Suprapubic skin (tissue), 4 donors: ENCODE measurements at regions not wholly inside any gene's neighbourhood (a gene's known extent, or its start where the extent isn't known, plus 50 kb on each side); places are given as distances from the start of the nearest gene placed in this dataset.

Experiments used
- DNase-seq, 2 donors: peaks; one replicate each; pipeline ENCODE4 v3.0.0-alpha.2; 2019; ENCODE audit warnings: low spot score in 2 of 2
- H3K27ac ChIP-seq: fragments of 200-600 bp; sonication (generic); one replicate; pipeline ENCODE4 v1.5.1; 2019
- H3K27me3 ChIP-seq: fragments of 200-600 bp; sonication (generic); one replicate; pipeline ENCODE4 v1.5.1; 2019
- H3K36me3 ChIP-seq: fragments of 200-600 bp; sonication (generic); one replicate; pipeline ENCODE4 v1.5.1; 2019
- H3K4me1 ChIP-seq: fragments of 200-600 bp; sonication (generic); one replicate; pipeline ENCODE4 v1.5.1; 2019
- H3K4me3 ChIP-seq: fragments of 200-600 bp; sonication (generic); one replicate; pipeline ENCODE4 v1.5.1; 2019; ENCODE audit warnings: mild to moderate bottlenecking
- H3K9me3 ChIP-seq: fragments of 200-600 bp; sonication (generic); one replicate; pipeline ENCODE4 v1.5.1; 2019
- EP300 ChIP-seq: sonication (generic); formaldehyde crosslinking; IDR thresholded peaks from one replicate; pipeline ENCODE4 v1.6.1; 2017; ENCODE audit warnings: antibody characterized with exemption
- POLR2A ChIP-seq, 2 donors: fragments of 450-650 bp; IDR thresholded peaks; one replicate each; pipeline ENCODE4 v1.6.1; 2017; ENCODE audit warnings: antibody characterized with exemption in 2 of 2, mild to moderate bottlenecking in 2 of 2, moderate library complexity in 2 of 2
- POLR2AphosphoS5 ChIP-seq, 3 donors: sonication (generic); formaldehyde crosslinking; IDR thresholded peaks; one replicate each; pipeline ENCODE4 v1.6.1; 2017; ENCODE audit warnings: antibody characterized with exemption in 3 of 3
- WGBS: methylation state at CpG from one replicate; pipeline ENCODE4 v1.1.5; 2018; 5-methylcytosine and 5-hydroxymethylcytosine counted together
- TF ChIP-seq, protein P1 (sequence below), 2 donors: fragments of 200-600 bp in 1 of 2; fragments of 450-650 bp in 1 of 2; sonication (generic) in 1 of 2; IDR thresholded peaks; one replicate each; pipeline ENCODE4 v1.5.1; 2016 to 2019; ENCODE audit warnings: antibody characterized with exemption in 2 of 2, mild to moderate bottlenecking in 1 of 2, moderate library complexity in 1 of 2

DNA sequence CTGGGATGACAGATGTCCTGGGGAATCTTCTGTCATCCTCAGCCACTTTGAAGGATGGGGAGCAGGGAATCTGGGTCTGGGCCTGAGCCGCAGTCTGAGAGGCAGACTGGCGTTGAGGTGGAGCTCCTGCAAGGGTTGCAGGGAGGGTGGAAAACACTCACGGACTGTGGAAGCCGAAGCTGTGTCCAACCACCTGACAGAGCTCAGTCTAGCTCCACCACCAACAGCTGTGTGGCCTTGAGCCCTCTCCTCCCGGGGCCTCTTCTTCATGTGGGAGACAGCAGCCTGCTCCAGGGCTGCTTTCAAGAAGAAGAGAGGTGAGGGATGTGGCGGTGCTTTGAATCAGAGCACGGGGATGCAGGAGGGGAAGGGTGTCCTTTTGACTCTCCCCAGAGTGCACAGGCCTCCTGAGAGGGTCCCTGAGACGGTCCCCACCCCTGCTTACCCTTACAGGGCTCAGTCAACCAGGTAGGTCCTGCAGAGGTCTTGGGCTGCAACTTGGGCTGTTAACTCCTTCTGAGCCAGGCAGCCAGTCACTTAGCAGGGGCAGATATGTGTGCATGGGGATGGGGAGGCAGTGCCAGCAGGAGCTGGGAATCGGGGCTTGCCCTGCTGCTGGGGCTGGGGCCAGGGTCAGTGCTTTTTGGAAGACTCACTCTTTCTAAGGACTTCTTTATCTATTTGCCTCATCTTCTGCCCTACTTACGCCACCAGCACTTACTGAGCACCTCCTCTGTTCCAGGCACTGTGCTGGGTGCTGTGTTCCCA is 216.3 kb downstream of the PTPRU start:
- WGBS: 77% methylated on average over 10 of the region's 10 CpGs
- Histone ChIP-seq H3K27me3 (peaks cover 8% of the 10 kb centered on the region), H3K36me3 (no peaks in the 10 kb centered on the region), H3K4me3 (no peak overlapping the region), H3K27ac (no peak overlapping the region), H3K4me1 (no peaks in the 10 kb centered on the region), H3K9me3 (no peaks in the 10 kb centered on the region)
- peak in 1 of 2 donors; percentile 47 for DNase-seq
- no peak for TF ChIP-seq POLR2AphosphoS5 (IDR thresholded peaks at IDR 0.05)
- no peak for TF ChIP-seq POLR2A (IDR thresholded peaks at IDR 0.05)
- TF ChIP-seq, protein P1, sequence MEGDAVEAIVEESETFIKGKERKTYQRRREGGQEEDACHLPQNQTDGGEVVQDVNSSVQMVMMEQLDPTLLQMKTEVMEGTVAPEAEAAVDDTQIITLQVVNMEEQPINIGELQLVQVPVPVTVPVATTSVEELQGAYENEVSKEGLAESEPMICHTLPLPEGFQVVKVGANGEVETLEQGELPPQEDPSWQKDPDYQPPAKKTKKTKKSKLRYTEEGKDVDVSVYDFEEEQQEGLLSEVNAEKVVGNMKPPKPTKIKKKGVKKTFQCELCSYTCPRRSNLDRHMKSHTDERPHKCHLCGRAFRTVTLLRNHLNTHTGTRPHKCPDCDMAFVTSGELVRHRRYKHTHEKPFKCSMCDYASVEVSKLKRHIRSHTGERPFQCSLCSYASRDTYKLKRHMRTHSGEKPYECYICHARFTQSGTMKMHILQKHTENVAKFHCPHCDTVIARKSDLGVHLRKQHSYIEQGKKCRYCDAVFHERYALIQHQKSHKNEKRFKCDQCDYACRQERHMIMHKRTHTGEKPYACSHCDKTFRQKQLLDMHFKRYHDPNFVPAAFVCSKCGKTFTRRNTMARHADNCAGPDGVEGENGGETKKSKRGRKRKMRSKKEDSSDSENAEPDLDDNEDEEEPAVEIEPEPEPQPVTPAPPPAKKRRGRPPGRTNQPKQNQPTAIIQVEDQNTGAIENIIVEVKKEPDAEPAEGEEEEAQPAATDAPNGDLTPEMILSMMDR (IDR thresholded peaks at IDR 0.05): no peak
- TF ChIP-seq EP300: no peak

DNA sequence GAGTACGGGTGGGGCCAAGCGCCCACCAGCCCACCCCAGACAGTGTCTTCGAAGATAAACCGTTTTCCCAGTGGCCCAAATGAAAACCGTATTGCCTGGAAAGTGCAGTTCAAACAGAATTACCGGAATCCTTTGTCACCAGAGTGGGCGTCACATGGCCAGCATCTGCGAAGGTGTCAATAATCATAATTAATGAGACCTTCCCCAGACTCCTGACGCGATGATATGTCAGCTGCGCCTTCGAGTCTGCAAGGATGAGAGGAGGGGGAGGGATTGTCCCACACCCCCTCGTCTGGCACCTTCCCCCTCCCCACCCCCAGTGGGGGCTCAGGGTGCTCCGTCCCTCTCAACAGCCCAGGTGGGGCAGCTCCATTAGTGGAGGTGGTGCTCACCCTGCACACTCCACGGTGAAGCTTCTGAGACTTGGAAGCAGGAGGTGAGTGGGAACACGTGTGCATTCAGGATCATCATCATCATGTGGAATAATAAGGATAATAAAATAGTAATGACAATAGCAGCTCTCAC is 215.1 kb downstream of the PTPRU start:
- Histone ChIP-seq H3K9me3 (no peaks in the 10 kb centered on the region), H3K27me3 (peaks cover 6% of the 10 kb centered on the region), H3K4me1 (no peaks in the 10 kb centered on the region), H3K36me3 (no peaks in the 10 kb centered on the region), H3K27ac (no peak overlapping the region), H3K4me3 (no peak overlapping the region)
- TF ChIP-seq EP300 (no peak), POLR2A (IDR thresholded peaks at IDR 0.05) (no peak), POLR2AphosphoS5 (IDR thresholded peaks at IDR 0.05) (no peak)
- TF ChIP-seq, protein P1 (IDR thresholded peaks at IDR 0.05): no peak
- no peak for DNase-seq
- 69% methylated on average over 14 of the region's 16 CpGs for WGBS

DNA sequence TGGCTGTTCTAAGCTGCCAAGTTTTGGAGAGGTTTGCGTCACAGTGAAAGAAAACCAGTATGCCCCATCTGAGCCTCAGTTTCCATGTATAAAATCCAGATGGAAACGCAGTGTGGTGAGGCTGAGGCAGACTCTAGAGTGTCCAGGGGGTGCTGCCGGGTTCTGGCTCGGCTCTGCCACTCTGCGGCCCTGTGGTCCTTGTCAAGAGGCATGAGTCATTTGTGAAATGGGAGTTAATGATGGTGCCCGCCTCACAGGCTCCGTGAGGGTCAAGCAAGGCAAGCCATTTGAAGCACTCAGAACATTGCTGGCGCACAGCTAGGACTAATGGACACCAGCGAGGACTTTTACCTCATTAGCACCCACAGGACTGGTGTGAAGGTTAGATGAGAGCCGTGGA is 214.3 kb downstream of the PTPRU start:
- no peaks in the 10 kb centered on the region for H3K9me3 ChIP-seq
- H3K4me3 ChIP-seq: no peak overlapping the region
- H3K36me3 ChIP-seq: no peaks in the 10 kb centered on the region
- no peak for DNase-seq
- 87% methylated on average over 8 of the region's 10 CpGs for WGBS
- H3K4me1 ChIP-seq: no peaks in the 10 kb centered on the region
- TF ChIP-seq POLR2AphosphoS5 (IDR thresholded peaks at IDR 0.05) (no peak), POLR2A (IDR thresholded peaks at IDR 0.05) (no peak), EP300 (no peak)
- TF ChIP-seq, protein P1 (IDR thresholded peaks at IDR 0.05): no peak
- no peak overlapping the region for H3K27ac ChIP-seq
- peaks cover 12% of the 10 kb centered on the region for H3K27me3 ChIP-seq

DNA sequence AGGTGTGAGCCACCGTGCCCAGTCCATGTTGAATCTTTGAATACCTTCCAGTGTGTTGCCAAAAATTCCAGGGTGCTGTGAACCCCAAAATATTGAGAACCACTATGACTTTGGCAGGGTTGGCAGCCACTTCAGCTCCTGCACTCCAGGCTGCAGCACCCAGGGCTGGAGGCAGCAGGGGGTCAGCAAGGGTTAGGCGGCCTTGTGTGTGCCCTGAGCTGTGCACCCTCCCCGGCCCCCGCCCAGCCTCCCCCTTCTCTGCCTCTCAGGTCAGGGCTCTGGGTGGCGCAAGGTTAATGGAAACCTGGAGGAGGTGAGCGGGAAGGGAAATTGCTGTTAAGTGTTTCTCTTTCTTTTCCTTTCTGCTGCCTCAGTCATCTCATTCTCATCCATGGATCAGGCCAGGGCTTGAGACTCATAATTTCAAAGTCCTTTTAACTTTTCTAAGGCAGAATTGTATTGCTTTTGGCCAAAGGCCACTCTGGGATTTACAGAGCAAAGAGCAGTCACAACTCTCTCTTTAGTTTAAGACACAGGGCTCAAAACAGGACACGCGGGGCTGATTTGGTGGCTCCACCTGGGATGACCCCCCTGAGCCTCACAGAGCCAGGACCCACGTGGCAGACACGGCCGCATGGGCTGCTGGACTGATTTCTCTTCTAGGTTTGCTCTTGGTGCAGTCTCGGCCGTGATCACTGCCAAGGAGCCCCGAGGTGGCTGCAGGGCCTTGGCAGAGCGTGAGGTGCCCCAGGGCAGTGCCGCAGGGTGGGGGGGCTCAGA is 212.3 kb downstream of the PTPRU start:
- Histone ChIP-seq H3K27me3 (peaks cover 32% of the 10 kb centered on the region), H3K4me1 (no peaks in the 10 kb centered on the region), H3K4me3 (no peak overlapping the region), H3K27ac (no peak overlapping the region), H3K36me3 (no peaks in the 10 kb centered on the region), H3K9me3 (no peaks in the 10 kb centered on the region)
- TF ChIP-seq, protein P1 (IDR thresholded peaks at IDR 0.05): no peak
- TF ChIP-seq POLR2AphosphoS5 (IDR thresholded peaks at IDR 0.05): no peak
- no peak for TF ChIP-seq EP300
- no peak for TF ChIP-seq POLR2A (IDR thresholded peaks at IDR 0.05)
- WGBS: 81% methylated on average over 16 of the region's 16 CpGs
- DNase-seq: no peak

DNA sequence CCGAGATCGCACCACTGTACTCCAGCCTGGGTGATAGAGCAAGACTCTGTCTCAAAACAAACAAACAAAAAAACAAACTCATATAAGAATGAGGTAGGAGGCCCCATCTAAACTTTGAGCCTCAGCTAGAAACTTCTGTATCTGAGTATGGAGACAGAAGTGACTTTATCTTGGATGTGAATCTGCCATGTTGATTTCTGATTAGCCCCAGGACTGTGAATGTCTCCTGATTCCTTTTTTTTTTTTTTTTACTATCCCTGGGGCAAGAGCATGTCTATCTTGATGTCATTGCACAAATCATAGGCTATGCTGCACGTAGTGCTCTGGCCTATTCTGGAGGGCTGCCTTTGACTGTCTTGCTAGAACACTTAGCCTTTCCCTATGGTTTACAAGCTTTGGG is 211.0 kb downstream of the PTPRU start:
- no peak for DNase-seq
- no peak overlapping the region for H3K27ac ChIP-seq
- TF ChIP-seq POLR2AphosphoS5 (IDR thresholded peaks at IDR 0.05) (no peak), EP300 (no peak), POLR2A (IDR thresholded peaks at IDR 0.05) (no peak)
- TF ChIP-seq, protein P1 (IDR thresholded peaks at IDR 0.05): no peak
- peaks cover 43% of the 10 kb centered on the region for H3K27me3 ChIP-seq
- WGBS: 87% methylated on average over 3 of the region's 3 CpGs
- no peak overlapping the region for H3K4me3 ChIP-seq
- H3K9me3 ChIP-seq: no peaks in the 10 kb centered on the region
- H3K4me1 ChIP-seq: no peaks in the 10 kb centered on the region
- H3K36me3 ChIP-seq: no peaks in the 10 kb centered on the region
